Natural killer cell (primary cell): ENCODE measurements at regions not wholly inside any gene's neighbourhood (a gene's known extent, or its start where the extent isn't known, plus 50 kb on each side); places are given as distances from the start of the nearest gene placed in this dataset.

ENCODE experiments used
- ATAC-seq, 3 donors: fragments of 150-1000 bp in 2 of 3; fragments of 200-7000 bp in 1 of 3; cut with Tn5 transposase; 1 replicate in 1 of 3; 2 replicates in 2 of 3; pipeline ENCODE4 v1.10.0; 2021; ENCODE audit warnings: mild to moderate bottlenecking in 2 of 3, moderate library complexity in 2 of 3
- DNase-seq, 2 donors: peaks; one replicate each; pipeline versions ENCODE4 v3.0.0 to v3.0.0-alpha.2; 2013 to 2021; ENCODE audit warnings: mixed read lengths in 1 of 2
- H3K27ac ChIP-seq: one replicate; pipeline ENCODE4 v1.5.1; 2013; ENCODE audit warnings: mild to moderate bottlenecking, low read length
- H3K27me3 ChIP-seq: one replicate; pipeline ENCODE4 v1.6.1; 2013; ENCODE audit warnings: low read length; ENCODE audit not compliant: control insufficient read depth, insufficient read depth
- H3K36me3 ChIP-seq: one replicate; pipeline ENCODE4 v1.6.1; 2013; ENCODE audit warnings: low read length; ENCODE audit not compliant: control insufficient read depth, insufficient read depth
- H3K4me1 ChIP-seq: one replicate; pipeline ENCODE4 v1.6.1; 2013; ENCODE audit warnings: low read length; ENCODE audit not compliant: control insufficient read depth, insufficient read depth
- H3K4me3 ChIP-seq: one replicate; pipeline ENCODE4 v1.5.1; 2013; ENCODE audit warnings: low read length
- H3K9me3 ChIP-seq: one replicate; pipeline ENCODE4 v1.6.1; 2013; ENCODE audit warnings: low read length; ENCODE audit not compliant: control insufficient read depth, insufficient read depth
- H3K27ac Mint-ChIP-seq, 2 donors: one replicate each; pipeline ENCODE4 v1.8.0; 2022; ENCODE audit warnings: mild to moderate bottlenecking in 2 of 2, mixed read lengths in 2 of 2, moderate library complexity in 1 of 2
- H3K27me3 Mint-ChIP-seq, 2 donors: one replicate each; pipeline ENCODE4 v1.8.0; 2022; ENCODE audit warnings: low read depth in 2 of 2, mixed read lengths in 2 of 2
- H3K36me3 Mint-ChIP-seq: one replicate; pipeline ENCODE4 v1.8.0; 2022; ENCODE audit warnings: mixed read lengths
- H3K4me1 Mint-ChIP-seq, 2 donors: one replicate each; pipeline ENCODE4 v1.8.0; 2022; ENCODE audit warnings: mixed read lengths in 2 of 2
- H3K4me3 Mint-ChIP-seq: one replicate; pipeline ENCODE4 v1.8.0; 2022; ENCODE audit warnings: mild to moderate bottlenecking, moderate library complexity, mixed read lengths
- H3K9me3 Mint-ChIP-seq, 2 donors: one replicate each; pipeline ENCODE4 v1.8.0; 2022; ENCODE audit warnings: mixed read lengths in 2 of 2
- WGBS: methylation state at CpG from one replicate; pipeline ENCODE4 v1.1.7; 2013; ENCODE audit warnings: missing lambda C conversion rate; ENCODE audit not compliant: insufficient coverage; 5-methylcytosine and 5-hydroxymethylcytosine counted together
- intact Hi-C: fragments of 100-400 bp; cut with micrococcal nuclease; formaldehyde crosslinking; loops from one replicate; pipeline ENCODE4 v1.14.2; 2022
- TF ChIP-seq, protein P1 (sequence below): fragments of 200-600 bp; IDR thresholded peaks from one replicate; pipeline ENCODE4 v1.8.0; 2022; ENCODE audit warnings: antibody characterized with exemption

DNA sequence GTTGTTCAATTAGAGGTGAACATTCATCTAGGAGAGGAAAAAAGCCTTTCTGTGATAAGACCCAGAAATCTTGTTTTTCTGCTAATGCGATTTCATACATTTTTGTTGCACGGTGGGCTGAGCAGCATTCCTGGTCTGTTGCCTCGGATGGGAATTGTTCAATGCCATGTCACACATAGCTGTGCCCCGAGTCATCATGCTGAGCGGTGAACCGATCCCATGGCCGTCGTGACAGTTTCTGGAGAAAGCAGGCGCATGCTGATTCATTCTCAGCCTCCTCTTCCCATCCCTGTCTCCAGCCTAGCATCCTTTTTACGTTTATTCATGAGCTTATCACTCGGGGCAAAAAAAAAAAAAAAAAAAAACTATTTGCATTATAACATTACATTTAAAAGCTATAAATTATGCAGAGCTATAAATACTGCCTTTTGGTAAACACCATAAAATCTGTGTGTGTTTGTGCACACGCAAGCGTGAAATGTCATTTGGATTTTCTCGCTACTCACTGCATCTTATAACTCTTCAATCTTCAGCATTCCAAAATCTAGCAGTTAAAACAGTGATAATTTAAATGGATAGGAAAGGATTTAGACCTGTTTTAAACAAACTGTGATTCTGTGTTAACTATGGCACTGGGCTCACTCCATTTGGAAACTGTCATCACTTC, 58.9 kb upstream of the IFNGR1 start:
- Histone ChIP-seq H3K4me1 (peaks cover 6% of the 10 kb centered on the region), H3K36me3 (no peaks in the 10 kb centered on the region), H3K9me3 (no peaks in the 10 kb centered on the region), H3K27ac (no peak overlapping the region), H3K4me3 (no peak overlapping the region), H3K27me3 (peaks cover 2% of the 10 kb centered on the region)
- ATAC-seq (no peak), DNase-seq (no peak)
- Mint-ChIP-seq H3K4me3 (no peak overlapping the region), H3K9me3 (no peaks in the 10 kb centered on the region), H3K27ac (no peak overlapping the region), H3K36me3 (no peaks in the 10 kb centered on the region), H3K27me3 (peaks cover 10 to 13% of the 10 kb centered on the region in 2 donors), H3K4me1 (peaks cover 7 to 10% of the 10 kb centered on the region in 2 donors)
- intact Hi-C loops: no loop called here
- TF ChIP-seq, protein P1, sequence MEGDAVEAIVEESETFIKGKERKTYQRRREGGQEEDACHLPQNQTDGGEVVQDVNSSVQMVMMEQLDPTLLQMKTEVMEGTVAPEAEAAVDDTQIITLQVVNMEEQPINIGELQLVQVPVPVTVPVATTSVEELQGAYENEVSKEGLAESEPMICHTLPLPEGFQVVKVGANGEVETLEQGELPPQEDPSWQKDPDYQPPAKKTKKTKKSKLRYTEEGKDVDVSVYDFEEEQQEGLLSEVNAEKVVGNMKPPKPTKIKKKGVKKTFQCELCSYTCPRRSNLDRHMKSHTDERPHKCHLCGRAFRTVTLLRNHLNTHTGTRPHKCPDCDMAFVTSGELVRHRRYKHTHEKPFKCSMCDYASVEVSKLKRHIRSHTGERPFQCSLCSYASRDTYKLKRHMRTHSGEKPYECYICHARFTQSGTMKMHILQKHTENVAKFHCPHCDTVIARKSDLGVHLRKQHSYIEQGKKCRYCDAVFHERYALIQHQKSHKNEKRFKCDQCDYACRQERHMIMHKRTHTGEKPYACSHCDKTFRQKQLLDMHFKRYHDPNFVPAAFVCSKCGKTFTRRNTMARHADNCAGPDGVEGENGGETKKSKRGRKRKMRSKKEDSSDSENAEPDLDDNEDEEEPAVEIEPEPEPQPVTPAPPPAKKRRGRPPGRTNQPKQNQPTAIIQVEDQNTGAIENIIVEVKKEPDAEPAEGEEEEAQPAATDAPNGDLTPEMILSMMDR: no peak
- WGBS: 96% methylated on average over 14 of the region's 14 CpGs

DNA sequence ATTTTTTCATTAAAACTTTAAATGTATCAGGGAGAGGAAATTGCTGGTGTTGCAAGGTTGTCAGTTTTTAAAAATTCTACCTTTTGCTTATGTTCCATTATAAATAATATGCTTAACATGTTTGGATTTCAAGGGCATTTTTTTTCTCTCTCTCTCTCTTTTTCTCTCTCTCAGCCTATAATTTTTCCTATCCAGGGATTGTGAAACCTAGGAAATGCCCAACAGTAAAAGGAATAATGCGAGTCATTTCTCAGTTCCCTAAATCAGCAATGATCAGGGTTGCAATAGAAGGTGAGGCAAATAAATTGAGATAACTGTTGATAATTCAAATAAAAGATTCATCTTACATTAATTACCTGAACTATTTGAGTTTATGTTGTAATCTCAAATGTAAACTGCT, 53.2 kb upstream of the IFNGR1 start:
- TF ChIP-seq, protein P1: no peak
- ATAC-seq (no peak), DNase-seq (no peak)
- intact Hi-C loops: loop anchor here (5.0 kb wide), 2 partner anchors 45 to 315 kb away; no protein-coding TSS in a partner anchor
- WGBS: no CpG with 5 or more reads among the region's 1 CpG
- H3K4me1 ChIP-seq: peaks cover 12% of the 10 kb centered on the region
- no peaks in the 10 kb centered on the region for H3K36me3 ChIP-seq
- no peak overlapping the region for H3K4me3 Mint-ChIP-seq
- peaks cover 2% of the 10 kb centered on the region for H3K27me3 ChIP-seq
- H3K9me3 Mint-ChIP-seq: peaks cover 0 to 3% of the 10 kb centered on the region in 2 donors
- H3K36me3 Mint-ChIP-seq: no peaks in the 10 kb centered on the region
- peaks cover 21 to 28% of the 10 kb centered on the region in 2 donors for H3K4me1 Mint-ChIP-seq
- no peaks in the 10 kb centered on the region for H3K27me3 Mint-ChIP-seq
- no peak overlapping the region for H3K4me3 ChIP-seq
- H3K27ac Mint-ChIP-seq: no peak overlapping the region
- no peaks in the 10 kb centered on the region for H3K9me3 ChIP-seq
- no peak overlapping the region for H3K27ac ChIP-seq

DNA sequence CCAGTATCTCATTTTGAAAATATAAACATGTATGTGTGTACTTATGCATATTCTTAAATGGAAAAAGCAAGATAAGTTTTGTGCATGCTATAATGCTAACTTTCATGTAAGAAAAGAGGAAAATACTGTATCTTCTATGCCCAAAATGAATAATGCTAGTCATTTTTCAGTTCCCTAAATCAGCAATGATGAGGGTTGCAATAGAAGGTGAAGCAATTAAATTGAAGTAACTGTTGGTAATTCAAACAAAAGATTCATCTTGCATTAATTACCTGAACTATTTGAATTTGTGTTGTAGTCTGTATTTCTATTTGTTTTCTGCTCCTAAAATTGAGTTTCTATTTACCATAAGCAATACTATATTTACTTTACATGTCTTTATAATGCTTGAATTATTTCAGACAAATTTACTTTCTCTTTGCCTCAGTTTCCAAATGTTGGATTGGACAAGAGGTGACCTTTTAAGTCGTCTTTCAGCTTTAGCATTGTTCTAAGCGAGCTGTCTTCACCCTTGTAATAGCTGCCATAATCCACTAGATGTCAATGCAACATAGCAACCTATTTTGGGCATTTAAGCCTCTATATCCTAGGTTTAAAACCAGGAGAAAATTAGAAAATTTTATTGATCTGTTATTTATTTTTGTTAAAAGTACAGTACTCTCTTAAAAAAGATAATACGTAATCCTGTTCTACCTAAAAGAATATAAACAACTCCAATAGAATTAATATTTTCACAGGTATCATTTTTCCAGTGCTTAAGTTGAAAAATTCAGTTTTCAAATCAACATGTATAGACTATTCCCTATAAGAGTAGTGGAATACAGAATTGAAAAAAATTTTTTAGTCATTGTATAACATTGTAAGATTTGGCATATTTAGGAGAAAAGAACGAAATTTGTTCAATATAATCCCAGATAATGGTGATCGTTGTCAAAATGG, 52.3 kb upstream of the IFNGR1 start:
- Histone ChIP-seq H3K27me3 (no peaks in the 10 kb centered on the region), H3K36me3 (no peaks in the 10 kb centered on the region), H3K4me3 (no peak overlapping the region), H3K9me3 (no peaks in the 10 kb centered on the region), H3K27ac (no peak overlapping the region), H3K4me1 (peaks cover 12% of the 10 kb centered on the region)
- H3K4me3 Mint-ChIP-seq: no peak overlapping the region
- peaks cover 21 to 34% of the 10 kb centered on the region in 2 donors for H3K4me1 Mint-ChIP-seq
- H3K36me3 Mint-ChIP-seq: no peaks in the 10 kb centered on the region
- TF ChIP-seq, protein P1: peak; percentile 91
- peak in 1 of 2 donors; percentile 67 for DNase-seq
- H3K27me3 Mint-ChIP-seq: no peaks in the 10 kb centered on the region
- peak; percentile 68 to 78 (median 69) for ATAC-seq
- 15% methylated on average over 2 of the region's 5 CpGs for WGBS
- intact Hi-C loops: loop anchor here (1.0 to 5.0 kb wide), 4 partner anchors 46 to 370 kb away; no protein-coding TSS in a partner anchor
- H3K9me3 Mint-ChIP-seq: peaks cover 0 to 3% of the 10 kb centered on the region in 2 donors
- peak overlapping the region in 1 of 2 donors; percentile 34 for H3K27ac Mint-ChIP-seq
